HepG2 (cell line): ENCODE measurements at regions not wholly inside any gene's neighbourhood (a gene's known extent, or its start where the extent isn't known, plus 50 kb on each side); places are given as distances from the start of the nearest gene placed in this dataset.

ENCODE experiments used
- ATF7 ChIP-seq, 2 experiments: fragments of 450-650 bp in 1 of 2; sonication (generic) in 1 of 2; formaldehyde crosslinking in 1 of 2; IDR thresholded peaks; 2 replicates each; pipeline versions ENCODE4 v1.4.0 to v1.6.1; 2016 to 2020; ENCODE audit warnings: antibody characterized with exemption in 1 of 2, mild to moderate bottlenecking in 1 of 2, missing genetic modification reagents in 1 of 2
- IRF2 ChIP-seq: IDR thresholded peaks from 2 replicates; pipeline ENCODE4 v1.6.1; 2018; ENCODE audit warnings: missing genetic modification reagents, missing compliant biosample characterization
- SCMH1 ChIP-seq: sonication (generic); formaldehyde crosslinking; IDR thresholded peaks from 2 replicates; pipeline ENCODE4 v1.9.0; 2021; ENCODE audit warnings: missing genetic modification reagents, mild to moderate bottlenecking, borderline replicate concordance
- ZBTB8A ChIP-seq: sonication (generic); formaldehyde crosslinking; IDR thresholded peaks from 2 replicates; pipeline ENCODE4 v1.4.0; 2020; ENCODE audit warnings: mild to moderate bottlenecking, low read depth, missing genetic modification reagents, borderline replicate concordance

DNA sequence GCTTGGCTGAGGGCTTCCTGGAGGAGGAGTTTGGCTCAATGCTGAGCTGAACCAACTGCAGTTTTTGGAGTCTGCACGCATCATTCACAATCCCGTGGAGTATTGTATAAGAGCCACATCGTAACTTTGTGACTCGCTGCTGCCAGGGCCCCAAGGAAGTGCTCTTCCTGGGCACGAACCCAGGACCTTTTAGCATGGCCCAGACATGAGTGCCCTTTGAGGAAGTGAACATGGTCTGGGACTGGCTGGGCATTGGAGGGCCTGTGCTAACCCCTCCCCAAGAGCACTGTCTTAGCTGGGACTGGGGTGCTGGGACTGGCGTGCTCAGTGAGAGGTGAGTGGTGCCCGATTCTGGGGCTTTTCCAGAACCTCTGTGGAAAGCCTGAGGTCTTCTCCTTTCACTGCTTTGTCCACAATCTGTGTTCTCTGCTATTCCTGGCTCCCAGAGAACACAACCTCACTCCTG lies 88.6 kb downstream of the LIPG start:
- TF ChIP-seq SCMH1 (CRISPR knock-in tag): no peak
- no peak for TF ChIP-seq ZBTB8A
- no peak for TF ChIP-seq IRF2 (CRISPR knock-in tag)
- TF ChIP-seq ATF7 (IDR thresholded peaks at IDR 0.05): no peak
- TF ChIP-seq ATF7 (CRISPR knock-in tag; IDR thresholded peaks at IDR 0.05): no peak
